GM12873 (cell line): ENCODE measurements at regions not wholly inside any gene's neighbourhood (a gene's known extent, or its start where the extent isn't known, plus 50 kb on each side); places are given as distances from the start of the nearest gene placed in this dataset.

Source experiments
- TF ChIP-seq, protein P1 (sequence below): IDR thresholded peaks from 2 replicates; pipeline ENCODE4 v1.5.1; 2012; ENCODE audit warnings: low read depth, mild to moderate bottlenecking, moderate library complexity, low read length, control low read depth; ENCODE audit not compliant: insufficient read depth; ENCODE audit errors: missing control alignments

DNA sequence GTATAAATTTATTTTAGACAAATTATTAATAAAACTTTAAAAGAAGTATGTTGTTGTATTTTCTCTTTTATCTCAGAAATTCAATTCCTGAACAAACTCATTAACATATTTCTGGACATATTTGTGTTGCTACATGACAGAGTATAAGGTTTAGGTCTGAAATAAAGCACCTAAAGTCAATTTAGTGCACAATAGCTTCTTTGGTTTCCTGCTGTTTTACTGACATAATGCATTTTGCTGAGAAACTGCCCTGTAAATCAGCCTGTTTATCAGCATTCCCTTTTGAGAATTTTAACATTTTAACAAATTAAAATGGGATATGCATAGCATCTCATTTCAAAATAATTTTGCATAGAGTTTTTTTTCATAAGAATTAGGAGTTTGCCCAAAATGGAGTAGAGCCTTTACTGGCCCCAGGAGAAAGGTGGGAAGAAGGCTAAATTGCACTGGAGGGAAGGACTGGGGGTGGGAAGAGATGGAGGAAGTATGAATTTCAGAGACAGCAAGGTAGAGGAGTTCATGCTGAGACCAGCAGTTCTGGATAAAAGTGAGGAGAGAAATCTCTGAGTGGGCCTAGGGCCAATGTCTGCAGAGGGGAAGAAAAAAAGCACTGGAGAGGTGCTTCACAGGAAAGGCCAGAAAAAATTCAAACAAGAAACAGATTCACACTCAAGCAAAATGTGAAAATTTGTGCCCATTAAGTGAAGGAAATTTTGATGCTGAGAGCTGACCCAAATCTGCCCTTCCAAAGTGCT is 324.2 kb upstream of the HSF2 start:
- TF ChIP-seq, protein P1, sequence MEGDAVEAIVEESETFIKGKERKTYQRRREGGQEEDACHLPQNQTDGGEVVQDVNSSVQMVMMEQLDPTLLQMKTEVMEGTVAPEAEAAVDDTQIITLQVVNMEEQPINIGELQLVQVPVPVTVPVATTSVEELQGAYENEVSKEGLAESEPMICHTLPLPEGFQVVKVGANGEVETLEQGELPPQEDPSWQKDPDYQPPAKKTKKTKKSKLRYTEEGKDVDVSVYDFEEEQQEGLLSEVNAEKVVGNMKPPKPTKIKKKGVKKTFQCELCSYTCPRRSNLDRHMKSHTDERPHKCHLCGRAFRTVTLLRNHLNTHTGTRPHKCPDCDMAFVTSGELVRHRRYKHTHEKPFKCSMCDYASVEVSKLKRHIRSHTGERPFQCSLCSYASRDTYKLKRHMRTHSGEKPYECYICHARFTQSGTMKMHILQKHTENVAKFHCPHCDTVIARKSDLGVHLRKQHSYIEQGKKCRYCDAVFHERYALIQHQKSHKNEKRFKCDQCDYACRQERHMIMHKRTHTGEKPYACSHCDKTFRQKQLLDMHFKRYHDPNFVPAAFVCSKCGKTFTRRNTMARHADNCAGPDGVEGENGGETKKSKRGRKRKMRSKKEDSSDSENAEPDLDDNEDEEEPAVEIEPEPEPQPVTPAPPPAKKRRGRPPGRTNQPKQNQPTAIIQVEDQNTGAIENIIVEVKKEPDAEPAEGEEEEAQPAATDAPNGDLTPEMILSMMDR = no peak

DNA sequence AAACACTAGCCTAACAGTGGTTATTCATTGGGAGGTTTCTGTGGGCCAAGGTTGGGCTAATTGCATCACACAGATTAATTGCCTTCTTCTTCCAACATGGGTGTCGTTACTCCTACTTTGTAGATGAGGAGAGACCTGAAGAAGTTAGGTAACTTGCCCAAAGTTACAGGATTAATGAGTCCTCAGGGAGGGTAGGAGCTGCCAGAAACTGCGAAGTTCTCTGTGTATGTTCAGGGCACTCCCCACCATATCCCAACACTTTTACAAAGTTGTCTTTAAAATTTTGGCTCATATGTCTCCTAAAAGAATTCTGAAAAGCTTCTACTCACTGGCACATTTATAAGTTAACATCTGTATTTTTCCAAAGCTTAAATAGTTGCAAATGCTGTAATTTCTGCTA is 323.5 kb upstream of the HSF2 start:
- TF ChIP-seq, protein P1 = no peak

DNA sequence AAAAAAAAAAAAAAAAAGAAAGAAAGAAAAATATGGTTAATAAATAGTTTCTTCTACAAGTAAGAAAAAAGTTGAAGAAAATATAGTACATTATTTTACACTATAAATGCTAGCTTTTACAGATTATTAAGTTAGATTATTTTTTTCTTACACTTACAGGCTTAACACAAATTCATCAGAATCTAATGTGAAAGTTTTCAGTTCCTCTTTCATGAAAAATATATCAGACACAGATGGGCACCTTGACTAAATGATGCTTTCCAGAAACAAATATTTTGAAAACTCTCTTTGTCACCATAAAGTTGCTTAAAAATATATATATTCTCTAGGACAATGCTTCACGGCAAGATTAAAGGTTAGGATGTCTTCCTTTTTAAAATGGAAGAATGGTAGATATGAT is 321.8 kb upstream of the HSF2 start:
- TF ChIP-seq, protein P1 = no peak

DNA sequence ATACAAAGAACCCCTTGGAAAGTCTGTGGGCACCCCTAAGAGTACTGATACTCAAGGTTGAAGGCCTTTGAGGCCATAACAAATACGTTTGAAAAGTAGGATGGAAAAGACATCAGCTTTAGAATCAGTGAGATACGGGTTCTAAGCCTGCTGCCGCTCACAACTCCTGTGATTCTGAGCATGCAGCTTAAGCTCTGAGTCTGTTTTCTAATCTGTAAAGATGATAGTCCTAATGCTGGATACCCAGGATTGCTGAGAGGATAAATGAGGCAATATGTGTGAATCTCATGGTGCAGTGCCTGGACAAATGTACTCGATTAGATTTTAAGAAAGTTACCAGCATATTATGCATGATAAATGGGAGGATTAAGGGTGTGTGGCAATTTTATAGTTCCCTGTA is 321.0 kb upstream of the HSF2 start:
- TF ChIP-seq, protein P1 = no peak

DNA sequence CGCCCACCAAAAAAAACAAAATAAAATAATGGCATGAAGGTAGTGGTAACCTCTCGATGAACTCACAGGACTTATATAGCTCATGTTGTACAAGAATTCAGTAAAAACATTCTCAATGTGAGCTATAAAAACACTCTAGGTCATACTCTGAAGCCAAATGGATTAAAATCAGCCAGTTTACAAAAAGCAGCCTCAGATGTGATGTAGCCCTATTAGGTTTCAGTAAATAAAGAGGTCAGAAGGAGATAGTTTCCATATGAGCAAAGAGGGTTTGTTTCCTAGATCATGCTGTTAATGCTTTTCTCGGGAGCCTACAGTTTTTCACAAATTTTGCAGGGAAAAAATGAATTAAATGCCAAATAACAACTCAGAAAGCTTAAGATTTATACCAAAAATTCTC is 319.5 kb upstream of the HSF2 start:
- TF ChIP-seq, protein P1 = no peak

DNA sequence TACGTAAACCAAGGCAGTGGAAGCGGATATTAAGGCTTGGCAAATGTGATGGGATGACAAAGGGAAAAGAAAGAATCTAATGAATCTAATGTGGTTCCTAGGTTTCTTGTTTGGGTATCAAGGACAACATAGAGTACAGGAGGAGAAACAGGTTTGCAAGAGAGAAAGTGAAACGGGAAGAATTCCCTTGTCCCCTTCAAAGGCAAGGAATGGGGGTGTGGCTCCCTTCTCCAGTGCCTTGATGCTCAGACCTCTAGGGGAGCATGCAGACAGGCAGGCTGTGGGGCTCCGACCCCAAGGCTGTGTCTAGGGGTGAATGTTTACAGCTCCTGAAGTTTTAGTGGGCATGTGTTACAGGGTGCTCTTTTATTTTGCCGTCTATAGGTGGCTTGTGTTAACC is 317.5 kb upstream of the HSF2 start:
- TF ChIP-seq, protein P1 = no peak

DNA sequence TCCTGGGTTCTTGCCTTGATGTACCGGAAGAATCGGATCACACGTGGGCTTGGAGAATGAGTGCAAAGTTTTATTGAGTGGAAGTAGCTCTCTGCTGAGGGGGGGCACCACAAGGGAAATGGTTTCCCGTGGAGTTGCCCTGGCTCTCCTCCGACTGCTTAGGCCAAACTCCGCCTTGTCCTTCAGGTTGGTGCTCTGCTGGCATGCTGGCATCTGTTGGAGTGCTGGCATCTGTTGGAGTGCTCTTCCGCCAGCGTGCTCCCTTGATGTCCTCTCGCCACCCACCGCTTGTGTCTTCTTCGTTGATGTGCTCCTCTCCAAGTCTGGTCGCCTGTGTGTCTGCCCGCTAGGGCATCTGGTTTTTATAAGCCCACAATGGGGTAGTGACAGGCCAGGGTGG is 317.1 kb upstream of the HSF2 start:
- TF ChIP-seq, protein P1 = no peak
